Spleen (tissue), 7 donors: ENCODE measurements at regions not wholly inside any gene's neighbourhood (a gene's known extent, or its start where the extent isn't known, plus 50 kb on each side); places are given as distances from the start of the nearest gene placed in this dataset.

ENCODE experiments used
- POLR2A ChIP-seq, 3 donors: fragments of 450-650 bp; IDR thresholded peaks; one replicate each; pipeline ENCODE4 v1.5.1; 2017; ENCODE audit warnings: antibody characterized with exemption in 3 of 3, mild to moderate bottlenecking in 1 of 3
- POLR2AphosphoS5 ChIP-seq, 3 donors: sonication (generic); formaldehyde crosslinking; IDR thresholded peaks; one replicate each; pipeline ENCODE4 v1.5.1; 2017; ENCODE audit warnings: antibody characterized with exemption in 3 of 3
- TF ChIP-seq, protein P1 (sequence below), 11 experiments: fragments of 200-600 bp in 7 of 11; fragments of 450-650 bp in 4 of 11; sonication (generic) in 4 of 11; IDR thresholded peaks in 8 of 11; conservative IDR thresholded peaks in 3 of 11; 1 replicate in 7 of 11; 2 replicates in 4 of 11; pipeline versions ENCODE4 v1.4.0 to v1.8.0; 2016 to 2021; ENCODE audit warnings: antibody characterized with exemption in 11 of 11, inconsistent platforms in 4 of 11, mild to moderate bottlenecking in 1 of 11
- donor health status: DM: no; HTN: no; CAD: no; lungs with moderate emphysema.
- donor health status: DM: no; HTN: no; CAD: no.
- donor health status: DM: no; HTN: no; CAD: no.

GRCh38 chr15:91605576-91605975 lies 247.9 kb upstream of the SLCO3A1 start:
- TF ChIP-seq POLR2A (IDR thresholded peaks at IDR 0.05) (no peak), POLR2AphosphoS5 (IDR thresholded peaks at IDR 0.05) (no peak)
- TF ChIP-seq, protein P1, sequence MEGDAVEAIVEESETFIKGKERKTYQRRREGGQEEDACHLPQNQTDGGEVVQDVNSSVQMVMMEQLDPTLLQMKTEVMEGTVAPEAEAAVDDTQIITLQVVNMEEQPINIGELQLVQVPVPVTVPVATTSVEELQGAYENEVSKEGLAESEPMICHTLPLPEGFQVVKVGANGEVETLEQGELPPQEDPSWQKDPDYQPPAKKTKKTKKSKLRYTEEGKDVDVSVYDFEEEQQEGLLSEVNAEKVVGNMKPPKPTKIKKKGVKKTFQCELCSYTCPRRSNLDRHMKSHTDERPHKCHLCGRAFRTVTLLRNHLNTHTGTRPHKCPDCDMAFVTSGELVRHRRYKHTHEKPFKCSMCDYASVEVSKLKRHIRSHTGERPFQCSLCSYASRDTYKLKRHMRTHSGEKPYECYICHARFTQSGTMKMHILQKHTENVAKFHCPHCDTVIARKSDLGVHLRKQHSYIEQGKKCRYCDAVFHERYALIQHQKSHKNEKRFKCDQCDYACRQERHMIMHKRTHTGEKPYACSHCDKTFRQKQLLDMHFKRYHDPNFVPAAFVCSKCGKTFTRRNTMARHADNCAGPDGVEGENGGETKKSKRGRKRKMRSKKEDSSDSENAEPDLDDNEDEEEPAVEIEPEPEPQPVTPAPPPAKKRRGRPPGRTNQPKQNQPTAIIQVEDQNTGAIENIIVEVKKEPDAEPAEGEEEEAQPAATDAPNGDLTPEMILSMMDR (IDR thresholded peaks at IDR 0.05 in 8 of 11, conservative IDR thresholded peaks at IDR 0.05 in 3 of 11), result no peak
